ENCODE measurements at regions not wholly inside any gene's neighbourhood (a gene's known extent, or its start where the extent isn't known, plus 50 kb on each side); places are given as distances from the start of the nearest gene placed in this dataset.

DNA sequence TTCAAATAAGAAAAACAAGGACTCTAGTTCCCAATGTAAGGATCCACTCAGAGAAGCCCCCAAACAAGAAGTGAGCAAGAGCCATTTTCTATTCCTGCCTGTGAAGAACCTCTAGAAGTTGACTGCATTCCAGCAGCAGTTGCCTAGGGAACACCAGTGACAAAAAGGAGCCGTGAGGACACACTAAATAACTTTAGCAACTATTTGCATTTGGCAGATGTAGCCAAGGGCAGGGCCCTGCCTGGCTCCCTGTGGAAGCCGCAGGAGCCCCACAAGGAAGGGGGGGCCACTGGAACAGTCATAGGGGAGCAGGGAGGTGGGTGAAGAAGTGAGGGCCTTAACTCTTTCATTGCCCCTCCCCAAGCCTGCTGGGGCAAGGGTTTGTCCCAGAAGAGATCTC, 470.2 kb upstream of the PROK2 start:
- TF ChIP-seq, protein P1, sequence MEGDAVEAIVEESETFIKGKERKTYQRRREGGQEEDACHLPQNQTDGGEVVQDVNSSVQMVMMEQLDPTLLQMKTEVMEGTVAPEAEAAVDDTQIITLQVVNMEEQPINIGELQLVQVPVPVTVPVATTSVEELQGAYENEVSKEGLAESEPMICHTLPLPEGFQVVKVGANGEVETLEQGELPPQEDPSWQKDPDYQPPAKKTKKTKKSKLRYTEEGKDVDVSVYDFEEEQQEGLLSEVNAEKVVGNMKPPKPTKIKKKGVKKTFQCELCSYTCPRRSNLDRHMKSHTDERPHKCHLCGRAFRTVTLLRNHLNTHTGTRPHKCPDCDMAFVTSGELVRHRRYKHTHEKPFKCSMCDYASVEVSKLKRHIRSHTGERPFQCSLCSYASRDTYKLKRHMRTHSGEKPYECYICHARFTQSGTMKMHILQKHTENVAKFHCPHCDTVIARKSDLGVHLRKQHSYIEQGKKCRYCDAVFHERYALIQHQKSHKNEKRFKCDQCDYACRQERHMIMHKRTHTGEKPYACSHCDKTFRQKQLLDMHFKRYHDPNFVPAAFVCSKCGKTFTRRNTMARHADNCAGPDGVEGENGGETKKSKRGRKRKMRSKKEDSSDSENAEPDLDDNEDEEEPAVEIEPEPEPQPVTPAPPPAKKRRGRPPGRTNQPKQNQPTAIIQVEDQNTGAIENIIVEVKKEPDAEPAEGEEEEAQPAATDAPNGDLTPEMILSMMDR (IDR thresholded peaks at IDR 0.05), result no peak
- TF ChIP-seq POLR2AphosphoS5 (IDR thresholded peaks at IDR 0.05; ENCODE audit: insufficient read depth in 1 of 2, low read depth in 1 of 2), result no peak

All from vagina (tissue), 2 donors.